GM18498 (cell line): ENCODE measurements at regions not wholly inside any gene's neighbourhood (a gene's known extent, or its start where the extent isn't known, plus 50 kb on each side); places are given as distances from the start of the nearest gene placed in this dataset.
"Not testable (repeated sequence)": the region's sequence is repeated elsewhere in the genome, so short reads cannot be mapped to it uniquely, and the experiment has no call there.

ENCODE experiments used
- ATAC-seq: cut with Tn5 transposase; IDR thresholded peaks from one replicate; pipeline ENCODE4 v1.9.1; 2021; ENCODE audit warnings: mild to moderate bottlenecking, moderate library complexity; ENCODE audit not compliant: unreplicated experiment

DNA sequence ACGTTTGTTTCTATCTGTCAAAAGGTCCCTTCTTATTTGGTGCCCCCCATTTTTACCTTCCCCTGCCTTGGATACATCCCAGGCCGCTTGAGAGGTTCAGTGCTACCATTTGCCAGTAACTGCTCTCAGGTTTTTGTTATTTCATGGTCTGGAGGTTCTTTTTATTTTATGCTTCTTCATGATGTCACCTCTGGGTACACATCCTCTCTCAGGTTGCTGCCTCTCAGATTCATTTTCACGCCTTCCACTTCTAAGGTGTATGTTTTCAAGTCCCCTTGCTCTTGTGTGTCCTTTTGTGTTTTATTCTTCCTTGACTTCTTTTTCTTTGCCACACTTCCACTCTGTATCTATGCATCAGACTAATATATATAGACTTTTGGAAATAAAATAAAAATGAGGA is 640.1 kb upstream of the AADAT start:
- peak; percentile 49 for ATAC-seq

DNA sequence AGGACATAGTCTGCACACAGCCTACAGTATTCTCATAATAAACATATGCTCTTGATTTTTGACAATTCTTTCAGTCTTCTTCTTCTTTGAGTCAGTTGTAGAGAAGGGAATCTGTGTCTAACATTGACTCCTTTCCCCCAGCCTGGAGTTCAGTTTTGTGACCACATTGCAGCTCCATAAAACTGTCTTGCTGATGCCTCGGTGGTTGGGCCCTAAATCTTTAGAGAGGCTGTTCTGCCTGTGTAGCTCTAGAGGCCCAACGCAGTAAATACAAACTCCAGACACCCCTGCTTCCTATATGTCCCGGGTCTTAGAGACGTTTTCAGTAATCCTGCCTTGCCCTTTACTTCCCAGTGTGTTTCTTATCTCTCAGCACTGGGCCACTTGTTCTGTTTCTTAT is 639.5 kb upstream of the AADAT start:
- ATAC-seq: no peak

DNA sequence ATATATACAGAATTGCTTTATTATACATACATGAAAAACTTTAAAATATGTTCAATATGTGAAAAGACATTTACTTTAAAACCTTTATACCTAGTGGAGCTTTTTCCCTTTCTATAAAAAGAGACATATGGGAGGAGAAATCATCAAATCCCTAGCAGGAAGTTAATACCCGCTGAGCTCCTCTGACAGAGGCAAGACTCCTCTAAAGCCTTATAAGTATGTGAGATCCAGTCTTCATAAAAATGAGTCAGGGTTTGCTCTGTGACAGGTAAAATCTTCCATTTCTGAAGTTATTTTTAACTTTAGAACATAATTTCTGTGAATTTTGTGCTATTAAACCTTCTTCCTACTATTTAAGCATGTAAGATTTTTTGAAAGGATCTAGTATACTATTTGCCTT is 634.4 kb upstream of the AADAT start:
- no peak for ATAC-seq

DNA sequence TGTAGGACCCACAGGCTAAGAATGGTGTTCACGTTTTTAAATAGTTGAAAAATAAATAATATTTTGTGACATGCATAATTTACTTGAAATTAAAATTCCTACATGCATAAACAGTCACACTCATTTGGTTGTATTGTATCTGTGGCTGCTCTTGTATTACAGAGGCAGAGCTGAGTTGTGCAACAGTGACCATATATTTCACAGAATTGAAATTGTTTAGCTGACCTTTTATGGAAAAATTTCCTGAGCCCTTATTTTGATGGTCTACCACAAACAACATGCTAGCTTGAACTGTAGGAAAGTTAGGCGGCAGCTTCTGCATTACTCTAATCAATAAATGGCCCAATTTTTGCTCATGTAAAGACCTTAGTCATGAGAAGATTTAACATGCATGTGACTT is 633.4 kb upstream of the AADAT start:
- ATAC-seq: no peak

DNA sequence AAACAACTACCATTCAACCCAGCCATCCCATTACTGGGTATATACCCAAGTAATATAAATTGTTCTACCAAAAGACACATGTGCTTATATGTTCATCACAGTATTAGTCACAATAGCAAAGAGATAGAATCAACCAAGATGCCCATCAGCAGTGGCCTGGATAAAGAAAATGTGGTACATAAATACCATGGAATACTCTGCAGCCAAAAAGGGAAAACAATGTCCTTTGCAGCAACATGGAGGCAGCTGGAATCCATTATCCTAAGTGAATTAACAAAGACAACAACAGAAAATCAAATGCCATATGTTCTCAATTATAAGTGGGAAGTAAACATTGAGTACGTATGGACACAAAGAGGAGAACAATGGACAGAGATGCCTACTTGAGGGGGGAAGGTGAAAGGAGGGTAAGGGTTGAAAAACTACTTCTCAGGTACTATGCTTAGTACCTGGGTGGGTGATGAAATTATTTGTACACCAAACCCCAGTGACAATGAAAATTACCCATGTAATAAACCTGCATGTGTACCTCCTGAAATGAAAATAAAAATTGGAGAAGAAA is 632.1 kb upstream of the AADAT start:
- no peak for ATAC-seq

DNA sequence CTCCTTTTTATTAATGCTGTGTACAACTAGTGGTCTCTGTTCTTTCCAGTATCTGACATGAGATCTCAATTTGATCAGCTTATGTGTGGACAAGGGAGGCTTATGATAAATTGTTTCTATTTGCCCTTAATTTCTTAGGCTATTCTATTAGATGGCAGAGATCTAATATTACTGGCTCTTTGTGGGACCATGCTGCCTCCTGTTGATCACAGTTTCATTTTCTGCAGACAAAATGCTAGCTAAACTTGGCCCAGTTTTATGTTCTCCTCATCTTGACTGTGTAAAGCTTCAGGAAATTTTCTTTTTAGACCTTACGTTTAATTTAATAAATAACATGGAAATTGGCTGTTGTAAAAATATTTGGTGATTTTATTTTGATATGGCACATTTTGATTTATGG is 627.1 kb upstream of the AADAT start:
- peak; percentile 57 for ATAC-seq

DNA sequence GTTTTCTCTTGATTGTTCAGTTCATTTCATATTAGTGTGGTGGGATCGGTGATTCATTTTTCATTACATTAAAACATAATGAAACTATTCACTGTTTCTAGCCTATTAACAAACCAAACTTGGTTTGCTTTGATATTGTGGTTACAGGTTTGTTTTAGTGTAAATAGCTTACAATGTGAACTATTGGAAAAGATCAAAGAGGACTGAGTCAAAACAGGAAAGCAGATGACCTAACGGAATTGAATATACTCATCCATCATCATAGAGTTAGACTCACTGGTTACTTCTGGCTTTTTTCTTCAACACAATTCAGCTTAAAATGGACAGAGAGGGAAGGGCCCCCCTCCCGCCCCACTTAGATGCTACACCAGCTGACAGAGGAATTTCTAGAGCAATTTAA is 616.2 kb upstream of the AADAT start:
- ATAC-seq: no peak

DNA sequence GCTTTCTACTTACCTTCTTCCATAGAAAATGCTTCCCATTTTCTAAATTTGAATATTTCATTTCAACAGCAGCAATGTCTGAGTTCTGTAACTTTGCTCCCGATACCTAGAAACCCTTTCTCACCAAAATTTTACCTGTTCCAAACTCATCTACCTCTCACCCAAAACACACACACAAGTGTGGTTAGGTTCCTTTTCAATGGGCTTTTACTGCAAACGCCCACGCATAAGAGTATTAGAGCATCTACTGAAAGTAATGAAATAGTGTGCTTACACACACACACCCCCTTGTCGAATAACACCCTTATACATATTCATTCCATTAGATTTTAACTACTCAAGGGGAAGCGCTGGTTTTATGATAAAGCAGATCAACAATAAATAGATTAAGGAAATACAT is 610.3 kb upstream of the AADAT start:
- no peak for ATAC-seq

DNA sequence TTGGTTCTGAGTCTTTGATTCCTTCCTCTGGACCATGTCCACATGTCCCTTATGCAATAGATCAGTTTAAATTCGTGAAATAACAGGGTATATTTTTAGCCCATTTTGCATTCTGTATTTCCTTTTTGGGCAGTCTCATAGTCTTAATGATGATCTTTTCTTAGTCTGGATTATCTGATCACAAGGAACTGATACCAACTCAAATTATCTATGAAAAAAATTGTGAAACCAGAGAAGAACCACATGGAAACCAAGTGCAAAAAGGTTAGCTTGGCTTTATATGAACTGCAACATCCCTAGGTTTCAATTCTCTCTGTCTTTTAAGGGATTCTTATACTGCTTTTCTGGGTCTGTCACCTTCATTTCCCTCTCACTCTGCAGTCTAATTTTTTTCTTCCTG is 608.6 kb upstream of the AADAT start:
- peak; percentile 82 for ATAC-seq

DNA sequence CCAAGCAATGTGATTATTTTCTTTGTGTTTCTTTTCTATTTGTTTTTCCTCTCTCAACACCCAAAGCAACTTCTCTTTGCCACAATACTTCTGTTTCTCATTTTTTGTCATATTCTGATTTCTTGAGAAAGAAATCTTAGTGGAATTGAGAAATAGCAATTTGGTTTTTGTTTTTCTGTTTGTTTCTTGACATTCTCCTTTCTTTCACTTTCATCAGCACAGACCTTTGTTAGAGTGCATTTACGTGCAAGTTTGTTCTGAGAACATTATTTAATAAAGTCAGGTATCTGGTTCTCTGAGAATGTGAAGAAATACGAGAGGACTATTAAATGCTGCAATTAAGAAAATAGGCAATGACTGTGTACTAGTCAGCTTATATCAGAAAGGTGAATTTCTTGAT is 608.1 kb upstream of the AADAT start:
- ATAC-seq: peak; percentile 57

DNA sequence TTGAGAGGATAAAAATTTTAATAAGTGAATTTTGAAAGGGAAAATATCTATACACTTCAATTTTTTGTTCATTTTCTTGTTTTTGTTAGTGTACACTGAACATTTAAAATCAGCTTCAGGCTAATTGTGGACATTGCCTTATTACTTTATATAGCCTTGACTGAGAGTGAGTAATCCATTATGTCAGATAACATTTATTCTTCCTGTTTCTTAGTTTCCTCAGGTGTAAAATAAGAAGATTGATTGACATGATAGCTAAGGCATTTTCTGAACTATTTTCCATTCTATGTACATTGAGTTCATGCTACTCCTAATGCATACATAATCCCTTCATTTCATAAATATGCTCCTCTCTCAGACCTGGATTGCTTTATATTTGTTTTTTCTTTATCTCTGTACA is 607.3 kb upstream of the AADAT start:
- ATAC-seq: no peak

DNA sequence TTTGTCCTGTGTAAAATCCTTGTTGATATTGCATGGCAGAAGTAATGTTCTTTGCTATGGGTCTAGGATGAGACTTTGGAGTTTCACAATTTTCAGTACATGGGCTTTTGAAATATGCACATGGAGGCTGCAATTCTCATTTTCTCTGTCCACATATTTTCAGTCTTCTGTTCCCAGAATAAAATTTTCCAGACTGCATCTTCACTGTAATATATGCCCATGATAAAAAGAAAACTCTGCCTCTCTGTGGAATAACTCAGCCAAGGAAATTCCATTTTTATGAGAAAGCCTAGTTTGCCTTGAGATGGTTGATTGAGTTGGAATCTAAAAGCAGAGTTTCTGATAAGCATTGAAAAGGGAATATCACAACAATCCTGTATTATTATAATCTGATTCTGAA is 601.4 kb upstream of the AADAT start:
- no peak for ATAC-seq

DNA sequence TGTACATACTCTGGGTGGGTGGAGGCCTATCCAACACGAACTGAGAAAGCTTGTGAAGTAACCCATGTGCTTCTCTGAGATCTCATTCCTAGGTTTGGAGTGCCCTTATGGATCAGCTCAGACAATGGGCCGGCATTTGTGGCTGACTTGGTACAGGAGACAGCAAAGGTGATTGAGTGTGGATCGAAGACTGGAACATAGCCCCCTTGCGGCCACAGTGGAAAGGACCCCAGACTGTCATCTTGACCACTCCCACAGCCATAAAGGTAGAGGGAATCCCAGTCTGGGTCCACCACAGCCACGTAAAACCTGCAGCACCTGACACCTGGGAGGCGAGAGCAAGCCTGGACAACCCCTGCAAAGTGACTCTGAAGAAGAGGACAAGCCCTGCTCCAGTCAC is 598.0 kb upstream of the AADAT start:
- ATAC-seq: no peak

DNA sequence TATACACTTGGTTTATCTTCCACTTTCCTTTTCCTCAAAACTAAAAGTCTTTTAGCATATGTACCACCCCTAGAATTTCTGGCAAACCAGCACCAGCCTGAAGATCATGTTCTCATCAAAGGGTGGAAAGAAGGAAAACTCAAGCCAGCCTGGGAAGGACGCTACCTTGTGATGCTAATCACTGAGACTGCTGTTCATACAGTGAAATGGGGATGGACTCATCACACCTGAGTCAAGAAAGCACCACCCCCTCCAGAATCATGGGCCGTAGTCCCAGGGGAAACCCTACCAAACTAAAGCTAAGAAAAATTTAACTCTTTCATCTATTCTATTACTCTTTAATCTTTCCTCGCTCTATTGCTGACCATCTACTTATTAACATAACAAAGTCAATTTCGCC is 595.9 kb upstream of the AADAT start:
- not testable (repeated sequence) for ATAC-seq

DNA sequence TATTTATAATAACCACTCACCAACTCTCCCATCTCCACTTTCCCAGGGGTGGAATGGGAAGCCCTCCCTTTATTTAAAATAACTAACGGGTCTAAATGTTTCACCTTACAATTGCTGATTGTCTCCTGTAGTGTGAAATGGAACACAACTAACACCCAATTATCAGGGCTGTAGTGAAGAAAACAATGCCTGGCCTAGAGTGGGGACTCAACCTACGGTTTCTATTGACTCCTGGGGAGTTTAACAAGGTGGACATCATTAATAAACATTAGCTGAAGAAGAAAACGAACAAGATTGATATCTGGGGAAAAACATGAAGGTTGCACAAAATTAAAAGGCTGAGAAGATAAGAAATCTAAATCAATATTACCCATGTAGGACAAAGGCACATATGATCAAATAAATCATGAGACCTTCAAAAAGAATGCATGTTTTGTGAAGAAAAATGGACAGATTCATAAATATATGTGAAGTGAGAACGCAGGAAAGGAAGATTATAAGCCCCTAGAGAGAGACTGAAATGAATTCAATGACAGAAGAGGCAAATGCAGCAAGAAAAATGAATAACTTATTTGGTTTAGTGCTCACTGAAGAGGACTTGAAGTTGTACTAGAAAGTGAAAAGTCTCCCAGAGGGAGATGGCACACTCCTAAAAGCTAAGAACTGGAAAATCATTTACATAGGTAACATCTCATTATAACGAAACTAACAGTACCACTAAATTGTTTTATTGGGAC is 593.0 kb upstream of the AADAT start:
- ATAC-seq: no peak

DNA sequence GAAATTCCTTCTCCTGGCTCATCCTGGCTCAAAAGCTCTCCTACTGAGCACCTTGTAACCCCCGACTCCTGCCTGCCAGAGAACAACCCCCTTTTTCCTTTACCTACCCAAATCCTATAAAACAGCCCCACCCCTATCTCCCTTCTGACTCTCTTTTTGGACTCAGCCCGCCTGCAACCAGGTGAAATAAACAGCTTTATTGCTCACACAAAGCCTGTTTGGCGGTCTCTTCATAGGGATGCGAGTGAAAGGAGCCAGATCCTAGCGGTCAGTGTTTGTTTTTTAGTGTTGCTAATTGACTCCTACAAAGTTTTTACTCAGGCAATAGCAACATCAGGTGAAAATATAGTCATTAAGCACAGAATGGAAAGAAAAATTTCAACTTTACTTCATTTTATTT is 592.3 kb upstream of the AADAT start:
- not testable (repeated sequence) for ATAC-seq

DNA sequence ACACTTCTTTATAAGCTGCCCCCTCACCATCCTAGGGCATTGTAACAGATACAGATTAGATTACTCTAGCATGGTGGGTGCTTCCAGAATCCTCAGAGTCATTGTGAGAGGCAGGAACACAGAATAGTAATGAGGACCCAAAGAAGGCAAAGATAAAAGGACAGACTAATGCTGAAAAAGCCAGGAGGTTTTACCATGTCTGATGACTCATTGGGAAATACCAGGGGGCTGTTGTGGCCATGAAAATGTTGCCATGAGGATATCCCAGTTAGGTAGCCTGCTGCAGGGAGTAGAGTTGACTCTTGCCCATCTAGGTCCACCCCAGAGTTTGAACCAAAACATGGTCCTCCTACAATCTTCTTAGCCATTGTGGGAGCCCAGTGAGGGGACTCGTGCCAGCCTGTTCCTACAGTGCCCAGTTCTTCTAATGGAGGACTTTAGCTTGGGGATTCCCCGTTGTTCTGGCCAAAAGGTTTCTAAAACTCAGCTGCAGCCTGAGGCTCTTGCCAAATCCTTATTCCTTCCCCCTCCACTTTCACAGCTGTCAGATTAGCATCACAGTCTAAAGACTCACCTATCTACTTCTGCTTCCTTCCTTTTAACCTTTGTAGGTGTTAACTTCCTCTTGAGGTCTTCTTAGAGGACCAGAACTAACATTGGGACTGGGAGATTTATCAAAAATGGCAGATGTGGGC is 586.0 kb upstream of the AADAT start:
- ATAC-seq: peak; percentile 59

DNA sequence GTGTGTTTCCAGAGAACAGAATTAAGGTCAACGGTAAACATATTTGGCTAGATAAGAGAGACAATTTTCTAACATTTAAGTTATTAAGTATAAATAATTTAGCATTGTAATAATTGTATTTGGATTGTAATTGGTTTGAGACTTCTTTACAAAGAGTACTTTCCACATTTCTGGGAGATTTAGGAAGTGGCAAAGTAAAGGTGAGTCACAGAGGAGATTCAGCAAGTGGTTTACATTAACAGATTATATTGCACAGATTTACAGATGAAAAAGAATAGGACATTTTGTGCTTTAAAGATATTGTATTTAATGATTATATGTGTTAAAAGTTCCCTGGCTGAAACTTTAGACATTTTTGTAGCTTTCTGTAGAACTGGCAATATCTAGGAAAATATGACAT is 584.4 kb upstream of the AADAT start:
- no peak for ATAC-seq

DNA sequence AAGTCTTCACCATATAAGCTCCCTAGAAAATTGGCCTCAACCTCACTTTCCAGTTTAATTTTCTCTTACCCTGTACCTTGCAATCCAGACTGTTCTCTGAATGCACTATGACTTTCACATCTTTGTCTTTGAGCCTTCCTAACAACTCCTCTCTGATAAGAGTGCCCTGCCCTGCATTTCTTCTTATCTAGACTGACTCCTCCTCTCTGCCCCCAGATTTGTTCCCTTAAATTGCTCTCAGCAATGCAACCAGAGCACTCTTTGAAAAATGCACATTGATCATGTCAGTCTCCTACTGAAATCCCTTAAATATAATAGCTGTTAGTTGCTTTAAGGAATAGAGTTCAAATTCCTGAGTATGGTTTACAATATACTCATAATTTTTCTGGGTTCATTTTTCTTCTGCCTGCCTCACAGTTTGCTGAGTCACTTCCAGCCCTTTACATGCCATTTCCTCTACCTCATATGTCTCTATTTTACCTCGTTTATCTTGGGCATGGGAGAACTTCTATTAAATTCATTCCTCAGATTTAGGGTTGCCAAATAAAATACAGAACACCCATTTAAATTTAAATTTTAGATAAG is 582.7 kb upstream of the AADAT start:
- no peak for ATAC-seq

DNA sequence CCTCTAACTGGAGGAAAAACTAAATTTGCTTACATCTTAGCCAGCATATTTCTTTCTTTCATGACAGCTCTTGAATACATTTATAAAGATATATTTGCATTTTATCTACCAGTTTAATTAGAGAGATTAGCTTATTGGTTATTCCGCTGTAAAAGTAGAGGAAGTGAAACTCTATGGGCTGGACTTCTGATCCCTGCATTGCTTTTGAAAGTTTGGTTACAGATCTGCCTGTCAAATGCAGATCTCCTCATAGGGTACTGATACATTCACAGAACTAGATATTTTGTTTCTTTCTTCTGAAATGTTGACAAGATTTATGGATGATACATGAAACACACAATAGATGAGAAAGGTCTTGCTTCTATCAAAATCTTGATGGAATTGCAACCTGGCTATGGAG is 581.4 kb upstream of the AADAT start:
- ATAC-seq: peak; percentile 47

DNA sequence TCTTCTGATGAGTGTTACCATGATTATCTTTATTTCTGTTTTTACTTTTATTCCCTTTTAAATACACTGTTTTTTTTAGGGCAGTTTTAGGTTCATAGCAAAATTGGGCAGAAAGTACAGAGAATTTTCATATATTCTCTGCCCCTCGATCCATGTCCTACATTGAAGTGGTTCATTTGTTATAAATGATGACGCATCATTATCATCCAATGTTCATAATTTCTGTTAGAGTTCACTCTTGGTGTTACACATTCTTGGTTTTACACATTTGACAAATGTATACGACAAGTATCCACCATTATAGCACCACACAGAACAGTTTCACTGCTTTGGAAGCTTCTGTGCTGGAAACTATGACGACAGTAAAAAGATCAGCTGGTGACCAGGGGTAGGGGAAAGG is 578.1 kb upstream of the AADAT start:
- ATAC-seq: no peak

DNA sequence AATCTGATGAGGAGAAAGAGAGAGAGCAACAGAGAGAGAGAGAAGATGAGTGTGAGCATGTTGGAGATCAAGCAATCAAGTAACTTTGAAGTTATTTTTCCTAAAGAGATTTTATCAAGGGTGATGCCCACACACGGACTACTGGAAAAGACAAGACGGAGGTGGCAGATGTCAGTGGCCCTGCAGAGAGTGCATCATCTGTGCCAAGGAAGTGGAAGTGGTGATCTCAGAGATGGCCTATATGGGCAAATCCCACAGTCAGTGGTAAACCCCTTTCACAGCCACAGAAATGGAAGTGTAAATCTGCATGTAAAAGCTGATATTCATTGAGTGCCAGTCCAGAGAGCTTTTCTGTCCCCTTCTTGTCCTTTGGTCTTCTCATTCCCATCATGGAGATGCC is 577.2 kb upstream of the AADAT start:
- peak; percentile 42 for ATAC-seq
